WTC11 (cell line): ENCODE measurements at regions not wholly inside any gene's neighbourhood (a gene's known extent, or its start where the extent isn't known, plus 50 kb on each side); places are given as distances from the start of the nearest gene placed in this dataset.

Experiments used
- ATAC-seq: fragments of 200-7000 bp; cut with Tn5 transposase; 2 replicates; pipeline ENCODE4 v1.10.0; 2021; ENCODE audit warnings: mild to moderate bottlenecking, moderate library complexity
- CTCF ChIA-PET: fragments of 300-600 bp; sonication (Branson Sonifier 250); formaldehyde crosslinking; loops from one replicate; lab custom pipeline; 2021; ENCODE audit warnings: antibody characterized with exemption; lab: Charles Lee
- POLR2A ChIA-PET: fragments of 350-600 bp; sonication (Branson Sonifier 250); formaldehyde crosslinking; loops from one replicate; lab custom pipeline; 2021; ENCODE audit warnings: antibody characterized with exemption; lab: Charles Lee
- DNase-seq: peaks from one replicate; pipeline ENCODE4 v3.0.0; 2021; ENCODE audit warnings: low spot score
- H3K27ac Mint-ChIP-seq: 2 replicates; pipeline ENCODE4 v1.8.0; 2021; ENCODE audit warnings: mixed read lengths
- H3K27me3 Mint-ChIP-seq: 2 replicates; pipeline ENCODE4 v1.8.0; 2021; ENCODE audit warnings: low read depth, mild to moderate bottlenecking, moderate library complexity, mixed read lengths
- H3K36me3 Mint-ChIP-seq: 2 replicates; pipeline ENCODE4 v1.8.0; 2021; ENCODE audit warnings: mixed read lengths
- H3K4me1 Mint-ChIP-seq: 2 replicates; pipeline ENCODE4 v1.8.0; 2022; ENCODE audit warnings: mixed read lengths
- H3K4me3 Mint-ChIP-seq: 2 replicates; pipeline ENCODE4 v1.8.0; 2021; ENCODE audit warnings: mild to moderate bottlenecking, moderate library complexity, mixed read lengths
- H3K9me3 Mint-ChIP-seq: 2 replicates; pipeline ENCODE4 v1.8.0; 2021; ENCODE audit warnings: mixed read lengths
- ATF6 ChIP-seq: sonication (generic); formaldehyde crosslinking; IDR thresholded peaks from 2 replicates; pipeline ENCODE4 v1.8.1; 2023; ENCODE audit warnings: mild to moderate bottlenecking, missing genetic modification reagents
- CREB1 ChIP-seq: sonication (generic); formaldehyde crosslinking; IDR thresholded peaks from 2 replicates; pipeline ENCODE4 v1.8.0; 2023; ENCODE audit warnings: mild to moderate bottlenecking, missing genetic modification reagents
- FOXP4 ChIP-seq: sonication (generic); formaldehyde crosslinking; IDR thresholded peaks from 2 replicates; pipeline ENCODE4 v1.8.0; 2022; ENCODE audit warnings: mild to moderate bottlenecking, missing genetic modification reagents
- GRHL2 ChIP-seq: fragments of 250-450 bp; sonication (Bioruptor Pico); IDR thresholded peaks from 2 replicates; pipeline ENCODE4 v1.8.0; 2022; ENCODE audit warnings: mild to moderate bottlenecking, moderate library complexity; ENCODE audit not compliant: insufficient replicate concordance, severe bottlenecking
- JUN ChIP-seq: sonication (generic); formaldehyde crosslinking; IDR thresholded peaks from 2 replicates; pipeline ENCODE4 v1.8.0; 2023; ENCODE audit warnings: mild to moderate bottlenecking, missing genetic modification reagents
- MYBL2 ChIP-seq: sonication (generic); formaldehyde crosslinking; IDR thresholded peaks from 2 replicates; pipeline ENCODE4 v1.8.1; 2023; ENCODE audit warnings: mild to moderate bottlenecking, moderate library complexity, missing genetic modification reagents
- NFYB ChIP-seq: sonication (generic); formaldehyde crosslinking; conservative IDR thresholded peaks from 2 replicates; pipeline ENCODE4 v1.8.0; 2022; ENCODE audit warnings: low read depth, missing genetic modification reagents
- RELA ChIP-seq: sonication (generic); formaldehyde crosslinking; IDR thresholded peaks from 2 replicates; pipeline ENCODE4 v1.8.1; 2022; ENCODE audit warnings: missing genetic modification reagents, mild to moderate bottlenecking, borderline replicate concordance
- RORB ChIP-seq: fragments of 250-450 bp; sonication (Bioruptor Pico); IDR thresholded peaks from 2 replicates; pipeline ENCODE4 v1.9.0; 2021; ENCODE audit warnings: mild to moderate bottlenecking
- SOX15 ChIP-seq: fragments of 250-450 bp; sonication (Bioruptor Pico); IDR thresholded peaks from 2 replicates; pipeline ENCODE4 v1.9.0; 2021; ENCODE audit warnings: mild to moderate bottlenecking
- ZNF121 ChIP-seq: sonication (generic); formaldehyde crosslinking; IDR thresholded peaks from 2 replicates; pipeline ENCODE4 v1.8.0; 2023; ENCODE audit warnings: missing genetic modification reagents
- ZNF281 ChIP-seq: sonication (generic); formaldehyde crosslinking; IDR thresholded peaks from 2 replicates; pipeline ENCODE4 v1.8.0; 2023; ENCODE audit warnings: mild to moderate bottlenecking, missing genetic modification reagents
- TF ChIP-seq, protein P1 (sequence below): sonication (generic); formaldehyde crosslinking; IDR thresholded peaks from 2 replicates; pipeline ENCODE4 v1.8.1; 2023; ENCODE audit warnings: mild to moderate bottlenecking, missing genetic modification reagents, borderline replicate concordance
- TF ChIP-seq, protein P2 (sequence below): sonication (generic); formaldehyde crosslinking; IDR thresholded peaks from 2 replicates; pipeline ENCODE4 v1.8.1; 2023; ENCODE audit warnings: mild to moderate bottlenecking, moderate library complexity, missing genetic modification reagents
- TF ChIP-seq, protein P3 (sequence below): sonication (generic); formaldehyde crosslinking; IDR thresholded peaks from 2 replicates; pipeline ENCODE4 v1.8.1; 2022; ENCODE audit warnings: low read depth, mild to moderate bottlenecking, moderate library complexity, missing genetic modification reagents, borderline replicate concordance
- TF ChIP-seq, protein P4 (sequence below): fragments of 250-450 bp; sonication (Bioruptor Pico); conservative IDR thresholded peaks from 2 replicates; pipeline ENCODE4 v1.9.0; 2021; ENCODE audit warnings: mild to moderate bottlenecking
- TF ChIP-seq, protein P5 (sequence below): fragments of 250-450 bp; sonication (Bioruptor Pico); IDR thresholded peaks from 2 replicates; pipeline ENCODE4 v1.9.0; 2021; ENCODE audit warnings: mild to moderate bottlenecking

DNA sequence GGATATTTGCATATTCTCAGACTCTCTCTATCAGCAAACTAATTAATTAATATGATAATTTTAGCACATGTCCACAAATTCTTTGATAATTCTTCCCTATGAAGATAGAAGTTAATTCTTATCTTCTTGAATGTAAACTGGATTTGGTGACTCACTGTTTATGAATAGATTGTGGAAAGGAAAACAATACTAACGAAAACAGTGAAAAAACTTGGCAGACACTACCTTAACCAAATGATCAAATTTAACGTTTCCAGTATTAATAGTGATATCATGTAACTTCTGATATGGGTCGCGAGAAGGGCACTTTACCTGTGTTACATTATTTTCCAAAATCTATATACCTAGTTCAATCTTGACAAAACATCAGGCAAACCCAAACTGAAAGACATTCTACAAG is 401.0 kb downstream of the SI start:
- Mint-ChIP-seq H3K4me3 (no peak overlapping the region), H3K36me3 (no peaks in the 10 kb centered on the region), H3K27me3 (no peaks in the 10 kb centered on the region), H3K9me3 (no peaks in the 10 kb centered on the region), H3K27ac (no peak overlapping the region), H3K4me1 (no peaks in the 10 kb centered on the region)
- no peak for ATAC-seq
- CTCF ChIA-PET, result no interaction called here
- POLR2A ChIA-PET, result no interaction called here
- DNase-seq, result no peak
- TF ChIP-seq ZNF121 (CRISPR knock-in tag) (no peak), CREB1 (CRISPR knock-in tag) (no peak), ZNF281 (CRISPR knock-in tag) (no peak), ATF6 (CRISPR knock-in tag) (no peak), JUN (CRISPR knock-in tag) (no peak), FOXP4 (no peak), RORB (CRISPR knock-in tag) (no peak), SOX15 (CRISPR knock-in tag) (no peak)
- TF ChIP-seq, protein P1, sequence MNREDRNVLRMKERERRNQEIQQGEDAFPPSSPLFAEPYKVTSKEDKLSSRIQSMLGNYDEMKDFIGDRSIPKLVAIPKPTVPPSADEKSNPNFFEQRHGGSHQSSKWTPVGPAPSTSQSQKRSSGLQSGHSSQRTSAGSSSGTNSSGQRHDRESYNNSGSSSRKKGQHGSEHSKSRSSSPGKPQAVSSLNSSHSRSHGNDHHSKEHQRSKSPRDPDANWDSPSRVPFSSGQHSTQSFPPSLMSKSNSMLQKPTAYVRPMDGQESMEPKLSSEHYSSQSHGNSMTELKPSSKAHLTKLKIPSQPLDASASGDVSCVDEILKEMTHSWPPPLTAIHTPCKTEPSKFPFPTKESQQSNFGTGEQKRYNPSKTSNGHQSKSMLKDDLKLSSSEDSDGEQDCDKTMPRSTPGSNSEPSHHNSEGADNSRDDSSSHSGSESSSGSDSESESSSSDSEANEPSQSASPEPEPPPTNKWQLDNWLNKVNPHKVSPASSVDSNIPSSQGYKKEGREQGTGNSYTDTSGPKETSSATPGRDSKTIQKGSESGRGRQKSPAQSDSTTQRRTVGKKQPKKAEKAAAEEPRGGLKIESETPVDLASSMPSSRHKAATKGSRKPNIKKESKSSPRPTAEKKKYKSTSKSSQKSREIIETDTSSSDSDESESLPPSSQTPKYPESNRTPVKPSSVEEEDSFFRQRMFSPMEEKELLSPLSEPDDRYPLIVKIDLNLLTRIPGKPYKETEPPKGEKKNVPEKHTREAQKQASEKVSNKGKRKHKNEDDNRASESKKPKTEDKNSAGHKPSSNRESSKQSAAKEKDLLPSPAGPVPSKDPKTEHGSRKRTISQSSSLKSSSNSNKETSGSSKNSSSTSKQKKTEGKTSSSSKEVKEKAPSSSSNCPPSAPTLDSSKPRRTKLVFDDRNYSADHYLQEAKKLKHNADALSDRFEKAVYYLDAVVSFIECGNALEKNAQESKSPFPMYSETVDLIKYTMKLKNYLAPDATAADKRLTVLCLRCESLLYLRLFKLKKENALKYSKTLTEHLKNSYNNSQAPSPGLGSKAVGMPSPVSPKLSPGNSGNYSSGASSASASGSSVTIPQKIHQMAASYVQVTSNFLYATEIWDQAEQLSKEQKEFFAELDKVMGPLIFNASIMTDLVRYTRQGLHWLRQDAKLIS, result no peak
- TF ChIP-seq, protein P2, sequence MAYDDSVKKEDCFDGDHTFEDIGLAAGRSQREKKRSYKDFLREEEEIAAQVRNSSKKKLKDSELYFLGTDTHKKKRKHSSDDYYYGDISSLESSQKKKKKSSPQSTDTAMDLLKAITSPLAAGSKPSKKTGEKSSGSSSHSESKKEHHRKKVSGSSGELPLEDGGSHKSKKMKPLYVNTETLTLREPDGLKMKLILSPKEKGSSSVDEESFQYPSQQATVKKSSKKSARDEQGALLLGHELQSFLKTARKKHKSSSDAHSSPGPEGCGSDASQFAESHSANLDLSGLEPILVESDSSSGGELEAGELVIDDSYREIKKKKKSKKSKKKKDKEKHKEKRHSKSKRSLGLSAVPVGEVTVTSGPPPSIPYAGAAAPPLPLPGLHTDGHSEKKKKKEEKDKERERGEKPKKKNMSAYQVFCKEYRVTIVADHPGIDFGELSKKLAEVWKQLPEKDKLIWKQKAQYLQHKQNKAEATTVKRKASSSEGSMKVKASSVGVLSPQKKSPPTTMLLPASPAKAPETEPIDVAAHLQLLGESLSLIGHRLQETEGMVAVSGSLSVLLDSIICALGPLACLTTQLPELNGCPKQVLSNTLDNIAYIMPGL (CRISPR knock-in tag), result no peak
- TF ChIP-seq, protein P3, sequence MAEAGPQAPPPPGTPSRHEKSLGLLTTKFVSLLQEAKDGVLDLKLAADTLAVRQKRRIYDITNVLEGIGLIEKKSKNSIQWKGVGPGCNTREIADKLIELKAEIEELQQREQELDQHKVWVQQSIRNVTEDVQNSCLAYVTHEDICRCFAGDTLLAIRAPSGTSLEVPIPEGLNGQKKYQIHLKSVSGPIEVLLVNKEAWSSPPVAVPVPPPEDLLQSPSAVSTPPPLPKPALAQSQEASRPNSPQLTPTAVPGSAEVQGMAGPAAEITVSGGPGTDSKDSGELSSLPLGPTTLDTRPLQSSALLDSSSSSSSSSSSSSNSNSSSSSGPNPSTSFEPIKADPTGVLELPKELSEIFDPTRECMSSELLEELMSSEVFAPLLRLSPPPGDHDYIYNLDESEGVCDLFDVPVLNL, result no peak

- ChIA-PET POLR2A (interaction anchor here (0.6 kb wide), 1 partner anchor 112 kb away, joined by 5 read pairs; no protein-coding TSS in a partner anchor), CTCF (no interaction called here)
- H3K4me3 Mint-ChIP-seq, result no peak overlapping the region
- no peak overlapping the region for H3K27ac Mint-ChIP-seq
- no peaks in the 10 kb centered on the region for H3K27me3 Mint-ChIP-seq
- no peaks in the 10 kb centered on the region for H3K9me3 Mint-ChIP-seq
- no peaks in the 10 kb centered on the region for H3K4me1 Mint-ChIP-seq
- no peak for TF ChIP-seq RELA (CRISPR knock-in tag)
- TF ChIP-seq, protein P4, sequence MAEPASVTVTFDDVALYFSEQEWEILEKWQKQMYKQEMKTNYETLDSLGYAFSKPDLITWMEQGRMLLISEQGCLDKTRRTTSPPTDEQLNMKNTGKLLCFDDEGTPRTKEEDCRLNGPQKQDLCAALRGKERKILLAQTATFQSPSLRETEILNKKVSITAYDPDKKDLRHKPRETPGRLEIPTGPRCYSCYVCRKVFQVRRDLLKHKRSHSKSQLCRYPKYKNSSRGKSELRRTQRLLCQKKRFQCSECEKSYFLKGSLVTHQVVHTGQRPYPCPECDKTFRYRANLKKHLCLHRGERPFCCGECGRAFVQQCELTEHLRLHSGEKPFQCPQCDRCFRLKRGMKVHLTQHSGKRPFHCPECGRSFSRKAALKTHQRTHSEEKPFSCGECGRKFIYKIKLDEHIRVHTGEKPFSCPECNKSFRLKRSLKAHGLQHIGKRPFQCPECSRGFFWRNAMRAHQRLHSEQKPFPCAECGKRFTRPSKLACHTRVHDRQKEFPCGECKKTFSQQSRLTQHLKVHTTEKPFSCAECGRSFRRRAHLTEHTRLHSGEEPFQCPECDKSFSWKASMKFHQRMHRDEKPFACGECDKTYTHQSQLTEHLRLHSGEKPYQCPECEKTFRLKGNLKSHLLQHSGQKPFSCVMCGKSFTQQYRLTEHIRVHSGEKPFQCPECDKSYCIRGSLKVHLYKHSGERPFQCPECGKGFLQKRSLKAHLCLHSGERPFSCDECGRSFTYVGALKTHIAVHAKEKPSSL, result no peak
- TF ChIP-seq MYBL2 (CRISPR knock-in tag), result no peak
- TF ChIP-seq, protein P5, sequence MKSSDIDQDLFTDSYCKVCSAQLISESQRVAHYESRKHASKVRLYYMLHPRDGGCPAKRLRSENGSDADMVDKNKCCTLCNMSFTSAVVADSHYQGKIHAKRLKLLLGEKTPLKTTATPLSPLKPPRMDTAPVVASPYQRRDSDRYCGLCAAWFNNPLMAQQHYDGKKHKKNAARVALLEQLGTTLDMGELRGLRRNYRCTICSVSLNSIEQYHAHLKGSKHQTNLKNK (CRISPR knock-in tag), result no peak
- no peak for TF ChIP-seq NFYB (CRISPR knock-in tag)
- no peak for TF ChIP-seq GRHL2 (CRISPR knock-in tag)
- no peaks in the 10 kb centered on the region for H3K36me3 Mint-ChIP-seq
- ATAC-seq (no peak), DNase-seq (no peak)
These were observed 404.6 kb downstream of the SI start for GRCh38 chr3:164673738-164674137.
